IMR-90 (cell line): ENCODE measurements at regions not wholly inside any gene's neighbourhood (a gene's known extent, or its start where the extent isn't known, plus 50 kb on each side); places are given as distances from the start of the nearest gene placed in this dataset.

ENCODE experiments used
- BHLHE40 ChIP-seq: fragments of 150-350 bp; IDR thresholded peaks from 2 replicates; pipeline ENCODE4 v1.6.1; 2016; ENCODE audit warnings: mild to moderate bottlenecking, low read depth, low read length
- CTCF ChIP-seq: conservative IDR thresholded peaks from 2 replicates; pipeline ENCODE4 v1.5.1; 2012; ENCODE audit warnings: mild to moderate bottlenecking, low read depth, low read length, improper control_type of control experiment
- POLR2A ChIP-seq: IDR thresholded peaks from 2 replicates; pipeline ENCODE4 v1.6.1; 2012; ENCODE audit warnings: mild to moderate bottlenecking, low read depth, low read length
- RAD21 ChIP-seq: IDR thresholded peaks from 2 replicates; pipeline ENCODE4 v1.6.1; 2012; ENCODE audit warnings: low read length, improper control_type of control experiment
- SMC3 ChIP-seq: fragments of 150-350 bp; IDR thresholded peaks from 2 replicates; pipeline ENCODE4 v1.6.1; 2016; ENCODE audit warnings: low read depth, mild to moderate bottlenecking, antibody characterized with exemption, low read length, moderate library complexity

- TF ChIP-seq CTCF (no peak), SMC3 (no peak), RAD21 (no peak), BHLHE40 (no peak), POLR2A (no peak)
Observed at GRCh38 chr2:120793682-120794403, 58.2 kb downstream of the GLI2 start.
